Adrenal gland (tissue), 9 donors: ENCODE measurements at regions not wholly inside any gene's neighbourhood (a gene's known extent, or its start where the extent isn't known, plus 50 kb on each side); places are given as distances from the start of the nearest gene placed in this dataset.

ENCODE experiments used
- DNase-seq, 7 donors: peaks; one replicate each; pipeline ENCODE4 v3.0.0-alpha.2; 2019 to 2020
- H3K27ac ChIP-seq, 5 donors: fragments of 200-600 bp; sonication (generic) in 4 of 5; 1 replicate in 3 of 5; 2 replicates in 2 of 5; pipeline versions ENCODE4 v1.5.1 to v1.8.0; 2016 to 2020; ENCODE audit warnings: mild to moderate bottlenecking in 1 of 5
- H3K27me3 ChIP-seq: fragments of 200-600 bp; 2 replicates; pipeline ENCODE4 v1.8.0; 2021
- H3K36me3 ChIP-seq, 2 donors: fragments of 200-600 bp; replicated peaks in 1 of 2; 1 replicate in 1 of 2; 2 replicates in 1 of 2; pipeline versions ENCODE4 v1.5.1 to v1.8.0; 2018 to 2022
- H3K4me1 ChIP-seq, 2 donors: fragments of 200-600 bp; replicated peaks in 1 of 2; 1 replicate in 1 of 2; 2 replicates in 1 of 2; pipeline versions ENCODE4 v1.5.1 to v1.8.0; 2018 to 2021
- H3K4me3 ChIP-seq, 4 donors: fragments of 200-600 bp; sonication (generic) in 3 of 4; one replicate each; pipeline ENCODE4 v1.5.1; 2016 to 2018
- H3K9me3 ChIP-seq, 3 donors: fragments of 200-600 bp; sonication (generic) in 1 of 3; replicated peaks in 1 of 3; 1 replicate in 2 of 3; 2 replicates in 1 of 3; pipeline versions ENCODE4 v1.5.1 to v1.8.0; 2016 to 2021
- CTCF ChIP-seq, 6 experiments: fragments of 450-650 bp in 4 of 6; fragments of 200-600 bp in 2 of 6; sonication (generic) in 1 of 6; IDR thresholded peaks; 1 replicate in 5 of 6; 2 replicates in 1 of 6; pipeline versions ENCODE4 v1.5.1 to v1.8.0; 2016 to 2021; ENCODE audit warnings: antibody characterized with exemption in 6 of 6, mild to moderate bottlenecking in 2 of 6, moderate library complexity in 1 of 6
- POLR2A ChIP-seq, 2 donors: fragments of 450-650 bp; IDR thresholded peaks; one replicate each; pipeline ENCODE4 v1.6.1; 2017; ENCODE audit warnings: antibody characterized with exemption in 2 of 2, mild to moderate bottlenecking in 2 of 2, moderate library complexity in 1 of 2
- WGBS, 4 donors: extraction: QIAGEN DNeasy Blood & Tissue Kit in 2 of 4; methylation state at CpG; one replicate each; pipeline versions ENCODE4 v1.1.5 to v1.1.7; 2013 to 2017; 5-methylcytosine and 5-hydroxymethylcytosine counted together
- intact Hi-C, 2 donors: fragments of 100-400 bp; cut with DNase I; formaldehyde crosslinking; loops; one replicate each; pipeline versions ENCODE4 v1.14.1 to v1.15.0; 2022 to 2023
- donor health status: healthy with polysubstance abuse.
- donor health status: Bipolar disorder and iron deficiency.
- donor health status: DM: yes; HTN: yes; CAD: no.
- donor health status: DM: no; HTN: no; CAD: no.
- donor health status: DM: no; HTN: no; CAD: no.

- Histone ChIP-seq H3K4me1 (no peaks in the 10 kb centered on the region), H3K36me3 (no peaks in the 10 kb centered on the region), H3K4me3 (no peak overlapping the region), H3K9me3 (no peaks in the 10 kb centered on the region), H3K27me3 (no peaks in the 10 kb centered on the region), H3K27ac (no peak overlapping the region)
- 62 to 77% (median 72%) methylated on average over 13 to 19 of the region's 19 CpGs for WGBS, 4 donors
- TF ChIP-seq CTCF (IDR thresholded peaks at IDR 0.05), result no peak
- no peak for TF ChIP-seq POLR2A (IDR thresholded peaks at IDR 0.05)
- intact Hi-C loops, result no loop called here
- no peak for DNase-seq
These were observed 233.2 kb downstream of the NPHP4 start for GRCh38 chr1:5758859-5759578.

- no peaks in the 10 kb centered on the region for H3K9me3 ChIP-seq
- no peaks in the 10 kb centered on the region for H3K4me1 ChIP-seq
- H3K27ac ChIP-seq, result no peak overlapping the region
- intact Hi-C loops, result no loop called here
- H3K27me3 ChIP-seq, result no peaks in the 10 kb centered on the region
- H3K4me3 ChIP-seq, result no peak overlapping the region
- no peak for TF ChIP-seq POLR2A (IDR thresholded peaks at IDR 0.05)
- 66 to 89% (median 78%) methylated on average over 9 to 18 of the region's 18 CpGs for WGBS, 4 donors
- no peaks in the 10 kb centered on the region for H3K36me3 ChIP-seq
- DNase-seq, result no peak
These were observed 234.0 kb downstream of the NPHP4 start for GRCh38 chr1:5758000-5758858.

DNA sequence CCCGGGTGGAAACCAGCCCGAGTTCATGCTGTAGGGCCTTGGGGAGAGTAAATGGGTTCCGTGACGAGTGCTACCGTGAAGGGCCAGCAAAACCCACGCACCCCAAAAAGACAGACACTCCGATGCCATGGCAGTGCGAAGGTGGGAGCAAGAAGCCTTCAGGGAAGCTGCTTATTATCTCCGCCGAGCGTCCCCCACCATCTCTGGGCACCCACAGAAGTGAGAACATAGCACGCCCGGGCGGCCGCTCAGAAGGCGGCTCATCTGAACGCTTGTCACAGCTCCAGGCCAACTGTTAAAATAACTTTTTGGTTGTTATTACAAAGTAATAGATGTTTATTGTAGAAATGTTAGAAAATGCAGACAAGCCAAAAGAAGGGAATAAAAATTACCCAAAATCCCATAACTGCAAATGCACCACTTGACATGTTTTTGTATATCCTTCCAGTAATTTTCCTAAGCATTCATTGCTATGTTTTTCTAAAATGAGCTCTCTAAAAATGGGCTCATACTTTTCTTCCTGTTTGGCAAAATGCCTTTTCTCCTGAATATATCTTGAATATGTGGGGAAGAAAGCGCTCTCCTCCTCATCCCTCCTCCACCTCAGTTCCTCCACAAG lies 234.9 kb downstream of the NPHP4 start:
- Histone ChIP-seq H3K27ac (no peak overlapping the region), H3K36me3 (no peaks in the 10 kb centered on the region), H3K4me1 (no peaks in the 10 kb centered on the region), H3K9me3 (no peaks in the 10 kb centered on the region), H3K27me3 (peaks cover 3% of the 10 kb centered on the region), H3K4me3 (no peak overlapping the region)
- no peak for TF ChIP-seq POLR2A (IDR thresholded peaks at IDR 0.05)
- no peak for TF ChIP-seq CTCF (IDR thresholded peaks at IDR 0.05)
- intact Hi-C loops, result no loop called here
- WGBS, 4 donors, result 78 to 85% (median 84%) methylated on average over 14 to 18 of the region's 18 CpGs
- DNase-seq, result no peak

DNA sequence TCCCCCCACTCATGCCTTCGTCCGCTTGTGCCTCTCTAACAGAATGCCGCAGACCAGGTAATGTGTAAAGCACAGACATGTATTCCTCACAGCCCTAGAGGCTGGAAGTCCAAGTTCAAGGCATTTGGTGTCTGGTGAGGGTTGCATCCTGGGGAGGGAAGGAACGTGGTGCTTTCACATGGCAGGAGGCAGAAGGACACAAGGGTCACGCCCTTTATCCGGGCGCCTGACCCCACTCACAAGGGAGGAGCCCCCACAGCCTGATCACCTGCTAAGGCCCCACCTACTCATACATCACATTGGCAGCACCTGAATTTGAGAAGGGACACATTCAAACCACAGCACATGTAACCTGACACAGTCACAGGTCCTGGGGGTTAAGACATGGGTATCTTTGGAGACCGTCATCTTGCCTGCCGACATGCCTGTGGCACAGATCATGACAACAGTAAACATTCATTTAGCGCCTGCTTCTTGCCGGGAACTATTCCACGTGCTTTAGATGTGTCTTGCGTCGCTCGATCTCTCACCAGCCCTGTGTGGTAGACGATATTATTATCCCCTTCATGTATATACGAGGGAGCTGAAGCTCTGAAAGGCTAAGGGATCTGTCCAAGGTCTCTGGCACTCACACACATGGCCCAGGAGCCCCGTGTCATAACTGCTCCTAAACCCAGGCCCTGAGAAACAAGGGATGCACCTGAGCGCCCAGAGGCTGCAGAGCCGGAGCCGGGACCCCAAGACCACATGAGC lies 235.6 kb downstream of the NPHP4 start:
- Histone ChIP-seq H3K27ac (no peak overlapping the region), H3K9me3 (no peaks in the 10 kb centered on the region), H3K27me3 (peaks cover 3% of the 10 kb centered on the region), H3K4me1 (no peaks in the 10 kb centered on the region), H3K4me3 (no peak overlapping the region), H3K36me3 (no peaks in the 10 kb centered on the region)
- WGBS, 4 donors, result 82 to 85% (median 84%) methylated on average over 15 to 21 of the region's 21 CpGs
- intact Hi-C loops, result no loop called here
- DNase-seq, result no peak
- TF ChIP-seq CTCF (IDR thresholded peaks at IDR 0.05), result no peak
- TF ChIP-seq POLR2A (IDR thresholded peaks at IDR 0.05), result no peak
